Prostate gland (tissue), 2 donors: ENCODE measurements at regions not wholly inside any gene's neighbourhood (a gene's known extent, or its start where the extent isn't known, plus 50 kb on each side); places are given as distances from the start of the nearest gene placed in this dataset.

Experiments
- CTCF ChIP-seq, 4 experiments: fragments of 200-600 bp in 2 of 4; fragments of 450-650 bp in 2 of 4; sonication (generic) in 2 of 4; IDR thresholded peaks; 1 replicate in 3 of 4; 2 replicates in 1 of 4; pipeline ENCODE4 v1.5.1; 2016 to 2019; ENCODE audit warnings: antibody characterized with exemption in 4 of 4, mild to moderate bottlenecking in 2 of 4, moderate library complexity in 2 of 4
- POLR2A ChIP-seq: fragments of 450-650 bp; IDR thresholded peaks from one replicate; pipeline ENCODE4 v1.6.1; 2016; ENCODE audit warnings: antibody characterized with exemption, mild to moderate bottlenecking
- POLR2AphosphoS5 ChIP-seq: sonication (generic); formaldehyde crosslinking; IDR thresholded peaks from one replicate; pipeline ENCODE4 v1.6.1; 2017; ENCODE audit warnings: antibody characterized with exemption

GRCh38 chr10:92756201-92757065 is 66.7 kb downstream of the HHEX start:
- no peak for TF ChIP-seq CTCF (IDR thresholded peaks at IDR 0.05)
- no peak for TF ChIP-seq POLR2A
- no peak for TF ChIP-seq POLR2AphosphoS5
